Small intestine (tissue), 7 donors: ENCODE measurements at regions not wholly inside any gene's neighbourhood (a gene's known extent, or its start where the extent isn't known, plus 50 kb on each side); places are given as distances from the start of the nearest gene placed in this dataset.

Source experiments
- DNase-seq, 2 donors: peaks; one replicate each; pipeline versions ENCODE4 v3.0.0 to v3.0.0-alpha.2; 2013
- FAIRE-seq: peaks from 2 replicates; lab custom pipeline; 2012; peaks lifted over from hg19 to GRCh38; lab: Jason Lieb, UNC
- H3K27ac ChIP-seq, 3 donors: one replicate each; pipeline ENCODE4 v1.5.1; 2013; ENCODE audit warnings: low read length in 2 of 3, mild to moderate bottlenecking in 2 of 3, control low read depth in 1 of 3, inconsistent platforms in 1 of 3, low read depth in 1 of 3, moderate library complexity in 1 of 3
- H3K27me3 ChIP-seq, 3 donors: one replicate each; pipeline ENCODE4 v1.6.1; 2013; ENCODE audit warnings: low read length in 3 of 3, inconsistent platforms in 1 of 3; ENCODE audit not compliant: control insufficient read depth in 3 of 3, insufficient read depth in 3 of 3
- H3K36me3 ChIP-seq, 3 donors: one replicate each; pipeline ENCODE4 v1.6.1; 2013; ENCODE audit warnings: low read length in 3 of 3, inconsistent platforms in 1 of 3, low read depth in 1 of 3, mild to moderate bottlenecking in 1 of 3, moderate library complexity in 1 of 3; ENCODE audit not compliant: control insufficient read depth in 3 of 3, insufficient read depth in 2 of 3
- H3K4me1 ChIP-seq, 3 donors: one replicate each; pipeline ENCODE4 v1.6.1; 2013; ENCODE audit warnings: low read length in 2 of 3, inconsistent platforms in 1 of 3, low read depth in 1 of 3, mild to moderate bottlenecking in 1 of 3, moderate library complexity in 1 of 3; ENCODE audit not compliant: control insufficient read depth in 3 of 3, insufficient read depth in 2 of 3
- H3K4me3 ChIP-seq, 3 donors: one replicate each; pipeline ENCODE4 v1.5.1; 2013; ENCODE audit warnings: low read length in 3 of 3, control low read depth in 1 of 3, inconsistent platforms in 1 of 3, low read depth in 1 of 3, mild to moderate bottlenecking in 1 of 3, moderate library complexity in 1 of 3
- H3K9me3 ChIP-seq, 2 donors: one replicate each; pipeline ENCODE4 v1.6.1; 2013; ENCODE audit warnings: low read depth in 1 of 2, low read length in 1 of 2; ENCODE audit not compliant: control insufficient read depth in 2 of 2, insufficient read depth in 1 of 2
- WGBS, 3 donors: extraction: QIAGEN DNeasy Blood & Tissue Kit; methylation state at CpG; one replicate each; pipeline ENCODE4 v1.1.7; 2013; 5-methylcytosine and 5-hydroxymethylcytosine counted together
- donor health status: healthy with polysubstance abuse.
- donor health status: control.
- donor health status: control.
- donor health status: Bipolar disorder and iron deficiency.
- donor health status: healthy.

GRCh38 chr12:127145929-127146789 is 1120.8 kb upstream of the TMEM132C start:
- Histone ChIP-seq H3K4me1 (peaks cover 0 to 3% (median 0%) of the 10 kb centered on the region in 3 donors), H3K27ac (peak overlapping the region in 1 of 3 donors; percentile 47), H3K4me3 (peak overlapping the region in 2 of 3 donors; percentile 51 to 63), H3K9me3 (peaks cover 0 to 18% of the 10 kb centered on the region in 2 donors), H3K36me3 (no peaks in the 10 kb centered on the region), H3K27me3 (no peaks in the 10 kb centered on the region)
- FAIRE-seq (no peak), DNase-seq (peak; percentile 31 to 77)
- 21 to 31% (median 26%) methylated on average over 84 to 85 of the region's 85 CpGs for WGBS, 3 donors

DNA sequence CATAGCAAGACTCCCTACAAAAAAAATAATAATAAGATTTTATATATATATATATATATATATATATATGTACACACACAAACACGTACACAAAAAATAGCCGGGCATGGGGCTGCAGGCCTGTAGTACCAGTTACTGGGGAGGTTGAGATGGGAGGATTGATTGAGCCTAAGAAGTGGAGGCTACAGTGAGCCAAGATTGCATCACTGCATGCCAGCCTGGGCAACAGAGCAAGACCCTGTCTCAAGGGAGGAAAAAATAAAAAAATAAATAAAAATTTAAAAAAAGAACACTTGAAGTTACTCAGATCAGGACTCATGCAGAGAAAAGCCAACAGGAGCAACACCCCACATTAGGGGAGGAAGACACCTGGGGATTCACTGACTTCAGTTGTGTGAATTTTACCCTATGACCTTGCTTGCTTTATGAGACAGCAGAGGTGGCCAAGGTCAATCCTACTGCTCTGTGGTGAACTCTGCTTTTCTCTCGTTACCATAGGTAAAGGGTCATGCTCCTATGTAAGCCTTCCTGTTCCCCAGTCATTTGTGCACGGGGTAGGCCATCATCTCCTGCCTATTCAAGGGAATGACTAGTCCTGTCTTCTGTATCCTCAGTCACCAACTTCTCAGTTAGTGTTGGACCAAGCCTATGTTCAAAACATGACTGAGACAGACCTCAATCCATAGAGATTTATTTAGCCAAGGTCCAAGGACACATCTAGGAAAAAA is 1119.8 kb upstream of the TMEM132C start:
- 76 to 83% (median 76%) methylated on average over 4 of the region's 4 CpGs for WGBS, 3 donors
- no peaks in the 10 kb centered on the region for H3K36me3 ChIP-seq
- no peak overlapping the region for H3K27ac ChIP-seq
- no peak for DNase-seq
- FAIRE-seq = no peak
- H3K9me3 ChIP-seq = peaks cover 0 to 18% of the 10 kb centered on the region in 2 donors
- no peak overlapping the region for H3K4me3 ChIP-seq
- H3K4me1 ChIP-seq = peaks cover 0 to 3% (median 0%) of the 10 kb centered on the region in 3 donors
- H3K27me3 ChIP-seq = no peaks in the 10 kb centered on the region

GRCh38 chr12:127147724-127148123 is 1119.2 kb upstream of the TMEM132C start:
- WGBS, 3 donors = 64 to 80% (median 69%) methylated on average over 4 of the region's 4 CpGs
- Histone ChIP-seq H3K4me3 (no peak overlapping the region), H3K9me3 (peaks cover 0 to 14% of the 10 kb centered on the region in 2 donors), H3K4me1 (peaks cover 0 to 3% (median 0%) of the 10 kb centered on the region in 3 donors), H3K36me3 (no peaks in the 10 kb centered on the region), H3K27ac (no peak overlapping the region), H3K27me3 (no peaks in the 10 kb centered on the region)
- DNase-seq (no peak), FAIRE-seq (no peak)

DNA sequence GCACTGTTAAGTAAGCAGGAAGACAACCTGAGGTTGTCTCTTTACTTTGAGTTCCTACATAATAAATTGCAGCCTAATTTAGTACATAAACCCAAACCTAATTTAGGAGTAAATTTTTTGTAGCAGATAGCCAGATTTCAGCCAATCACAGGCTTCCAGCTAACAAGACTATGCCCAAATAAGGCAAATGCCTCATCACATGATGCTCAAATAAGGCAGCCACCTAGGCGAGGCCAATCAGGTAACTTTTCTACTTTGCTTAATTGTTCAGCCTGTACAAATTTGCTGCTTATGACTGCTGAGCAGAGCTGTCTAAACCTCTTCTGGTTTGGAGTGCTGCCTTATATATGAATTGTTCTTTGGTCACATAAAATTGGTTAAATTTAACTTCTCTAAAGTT is 1118.7 kb upstream of the TMEM132C start:
- peaks cover 0 to 8% of the 10 kb centered on the region in 2 donors for H3K9me3 ChIP-seq
- H3K36me3 ChIP-seq = no peaks in the 10 kb centered on the region
- no peak for FAIRE-seq
- 83 to 95% (median 84%) methylated on average over 1 of the region's 1 CpG for WGBS, 3 donors
- no peak overlapping the region for H3K4me3 ChIP-seq
- H3K27me3 ChIP-seq = no peaks in the 10 kb centered on the region
- H3K4me1 ChIP-seq = peaks cover 0 to 3% (median 0%) of the 10 kb centered on the region in 3 donors
- no peak for DNase-seq
- H3K27ac ChIP-seq = no peak overlapping the region

GRCh38 chr12:127149226-127149964 is 1117.6 kb upstream of the TMEM132C start:
- H3K4me3 ChIP-seq = no peak overlapping the region
- FAIRE-seq = no peak

GRCh38 chr12:127150028-127150427 is 1116.9 kb upstream of the TMEM132C start:
- DNase-seq (no peak), FAIRE-seq (no peak)
- Histone ChIP-seq H3K27me3 (no peaks in the 10 kb centered on the region), H3K9me3 (peaks cover 0 to 7% of the 10 kb centered on the region in 2 donors), H3K4me3 (no peak overlapping the region), H3K36me3 (no peaks in the 10 kb centered on the region), H3K4me1 (peaks cover 0 to 3% (median 0%) of the 10 kb centered on the region in 3 donors), H3K27ac (no peak overlapping the region)
- 65 to 68% (median 67%) methylated on average over 3 of the region's 3 CpGs for WGBS, 3 donors

More at GRCh38 chr12:127149226-127149964, 1117.6 kb upstream of the TMEM132C start:
- Histone ChIP-seq H3K27me3 (no peaks in the 10 kb centered on the region), H3K9me3 (peaks cover 0 to 7% of the 10 kb centered on the region in 2 donors), H3K36me3 (no peaks in the 10 kb centered on the region), H3K27ac (no peak overlapping the region), H3K4me1 (peaks cover 0 to 3% (median 0%) of the 10 kb centered on the region in 3 donors)
- DNase-seq = no peak
- WGBS, 3 donors = 60 to 82% (median 67%) methylated on average over 2 of the region's 2 CpGs

DNA sequence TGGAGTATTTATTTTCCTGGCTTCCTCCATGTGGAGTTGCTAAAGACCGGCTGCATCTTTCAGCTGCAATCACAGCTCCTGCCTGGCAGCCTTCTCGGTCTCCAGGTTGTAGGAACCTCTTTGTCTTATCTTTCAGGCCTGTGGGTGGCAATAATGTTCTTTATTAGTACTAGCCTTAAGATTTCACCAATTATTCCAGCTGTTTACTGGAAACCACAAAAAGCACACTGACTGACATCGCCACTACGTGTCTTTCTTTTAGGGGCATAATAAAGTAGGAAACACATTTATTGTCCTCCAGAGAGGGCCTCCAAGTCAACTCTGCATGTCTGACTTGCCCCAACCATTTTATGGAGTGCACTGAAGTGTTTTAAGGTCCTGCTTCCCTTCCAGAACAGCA is 1116.5 kb upstream of the TMEM132C start:
- no peaks in the 10 kb centered on the region for H3K27me3 ChIP-seq
- H3K36me3 ChIP-seq = no peaks in the 10 kb centered on the region
- peaks cover 0 to 3% (median 0%) of the 10 kb centered on the region in 3 donors for H3K4me1 ChIP-seq
- DNase-seq (no peak), FAIRE-seq (no peak)
- H3K27ac ChIP-seq = no peak overlapping the region
- WGBS, 3 donors = 65 to 77% (median 71%) methylated on average over 4 of the region's 4 CpGs
- no peak overlapping the region for H3K4me3 ChIP-seq
- H3K9me3 ChIP-seq = peaks cover 0 to 7% of the 10 kb centered on the region in 2 donors

GRCh38 chr12:127150956-127151355 is 1116.0 kb upstream of the TMEM132C start:
- WGBS, 3 donors = 91 to 94% (median 92%) methylated on average over 4 of the region's 4 CpGs
- no peak for DNase-seq
- no peaks in the 10 kb centered on the region for H3K36me3 ChIP-seq
- H3K4me1 ChIP-seq = peaks cover 0 to 3% (median 0%) of the 10 kb centered on the region in 3 donors
- H3K4me3 ChIP-seq = no peak overlapping the region
- FAIRE-seq = no peak
- no peaks in the 10 kb centered on the region for H3K27me3 ChIP-seq
- no peak overlapping the region for H3K27ac ChIP-seq
- peaks cover 0 to 7% of the 10 kb centered on the region in 2 donors for H3K9me3 ChIP-seq
